Right atrium auricular region (tissue), 2 donors: ENCODE measurements at regions not wholly inside any gene's neighbourhood (a gene's known extent, or its start where the extent isn't known, plus 50 kb on each side); places are given as distances from the start of the nearest gene placed in this dataset.

Experiments
- DNase-seq: peaks from one replicate; pipeline ENCODE4 v3.0.0-alpha.2; 2019; ENCODE audit warnings: low spot score
- H3K27ac ChIP-seq, 2 donors: fragments of 200-600 bp; sonication (generic); 1 replicate in 1 of 2; 2 replicates in 1 of 2; pipeline ENCODE4 v1.5.1; 2016 to 2019
- H3K27me3 ChIP-seq, 2 donors: fragments of 200-600 bp; sonication (generic); one replicate each; pipeline versions ENCODE4 v1.5.1 to v1.6.0; 2017 to 2019
- H3K36me3 ChIP-seq: fragments of 200-600 bp; sonication (generic); one replicate; pipeline ENCODE4 v1.5.1; 2016
- H3K4me1 ChIP-seq, 2 donors: fragments of 200-600 bp; sonication (generic); one replicate each; pipeline versions ENCODE4 v1.5.1 to v1.6.0; 2017 to 2019
- H3K4me3 ChIP-seq, 2 donors: fragments of 200-600 bp; sonication (generic); 1 replicate in 1 of 2; 2 replicates in 1 of 2; pipeline ENCODE4 v1.5.1; 2017 to 2019; ENCODE audit warnings: mild to moderate bottlenecking in 1 of 2, moderate library complexity in 1 of 2
- H3K9me3 ChIP-seq, 2 donors: fragments of 200-600 bp; sonication (generic); one replicate each; pipeline ENCODE4 v1.5.1; 2019
- CTCF ChIP-seq, 2 donors: fragments of 200-600 bp; sonication (generic); IDR thresholded peaks; one replicate each; pipeline ENCODE4 v1.5.1; 2019; ENCODE audit warnings: antibody characterized with exemption in 2 of 2

- H3K4me1 ChIP-seq, result no peaks in the 10 kb centered on the region
- TF ChIP-seq CTCF (IDR thresholded peaks at IDR 0.05), result no peak
Measured at GRCh38 chr4:166673911-166674310, 560.4 kb downstream of the SPOCK3 start.

GRCh38 chr4:166675411-166675810, 558.9 kb downstream of the SPOCK3 start:
- Histone ChIP-seq H3K36me3 (no peaks in the 10 kb centered on the region), H3K27ac (no peak overlapping the region), H3K4me3 (no peak overlapping the region), H3K4me1 (no peaks in the 10 kb centered on the region), H3K27me3 (no peaks in the 10 kb centered on the region), H3K9me3 (no peaks in the 10 kb centered on the region)
- no peak for TF ChIP-seq CTCF (IDR thresholded peaks at IDR 0.05)
- DNase-seq, result no peak

More at GRCh38 chr4:166673911-166674310, 560.4 kb downstream of the SPOCK3 start:
- Histone ChIP-seq H3K27ac (no peak overlapping the region), H3K4me3 (no peak overlapping the region), H3K27me3 (no peaks in the 10 kb centered on the region), H3K36me3 (no peaks in the 10 kb centered on the region), H3K9me3 (no peaks in the 10 kb centered on the region)
- no peak for DNase-seq

GRCh38 chr4:166680796-166681195, 553.5 kb downstream of the SPOCK3 start:
- TF ChIP-seq CTCF (IDR thresholded peaks at IDR 0.05), result no peak
- Histone ChIP-seq H3K4me3 (no peak overlapping the region), H3K9me3 (no peaks in the 10 kb centered on the region), H3K4me1 (no peaks in the 10 kb centered on the region), H3K27me3 (no peaks in the 10 kb centered on the region), H3K36me3 (no peaks in the 10 kb centered on the region), H3K27ac (no peak overlapping the region)
- DNase-seq, result no peak

GRCh38 chr4:166682200-166682599, 552.1 kb downstream of the SPOCK3 start:
- no peaks in the 10 kb centered on the region for H3K4me1 ChIP-seq
- H3K27me3 ChIP-seq, result no peaks in the 10 kb centered on the region
- H3K9me3 ChIP-seq, result no peaks in the 10 kb centered on the region
- no peaks in the 10 kb centered on the region for H3K36me3 ChIP-seq
- TF ChIP-seq CTCF (IDR thresholded peaks at IDR 0.05), result no peak
- no peak overlapping the region for H3K27ac ChIP-seq
- H3K4me3 ChIP-seq, result no peak overlapping the region
- no peak for DNase-seq
